Ascending aorta (tissue), 2 donors: ENCODE measurements at regions not wholly inside any gene's neighbourhood (a gene's known extent, or its start where the extent isn't known, plus 50 kb on each side); places are given as distances from the start of the nearest gene placed in this dataset.

Source experiments
- DNase-seq, 2 donors: peaks; one replicate each; pipeline ENCODE4 v3.0.0-alpha.2; 2019; ENCODE audit warnings: low spot score in 2 of 2
- H3K27ac ChIP-seq, 2 donors: fragments of 200-600 bp; sonication (generic); one replicate each; pipeline ENCODE4 v1.5.1; 2016 to 2017; ENCODE audit warnings: mild to moderate bottlenecking in 1 of 2
- H3K27me3 ChIP-seq: fragments of 200-600 bp; sonication (generic); one replicate; pipeline ENCODE4 v1.5.1; 2017
- H3K36me3 ChIP-seq, 2 donors: fragments of 200-600 bp; sonication (generic); one replicate each; pipeline ENCODE4 v1.5.1; 2016
- H3K4me1 ChIP-seq, 2 donors: fragments of 200-600 bp; sonication (generic); one replicate each; pipeline ENCODE4 v1.5.1; 2016 to 2017; ENCODE audit warnings: mild to moderate bottlenecking in 1 of 2
- H3K4me3 ChIP-seq, 2 donors: fragments of 200-600 bp; sonication (generic); one replicate each; pipeline ENCODE4 v1.5.1; 2016 to 2017; ENCODE audit warnings: mild to moderate bottlenecking in 1 of 2
- H3K9me3 ChIP-seq, 2 donors: fragments of 200-600 bp; sonication (generic); one replicate each; pipeline ENCODE4 v1.5.1; 2016
- CTCF ChIP-seq, 3 experiments: fragments of 200-600 bp in 2 of 3; fragments of 450-650 bp in 1 of 3; sonication (generic) in 2 of 3; IDR thresholded peaks; one replicate each; pipeline ENCODE4 v1.5.1; 2016 to 2019; ENCODE audit warnings: antibody characterized with exemption in 3 of 3, mild to moderate bottlenecking in 1 of 3, moderate library complexity in 1 of 3
- intact Hi-C: fragments of 100-400 bp; cut with DNase I; formaldehyde crosslinking; loops from one replicate; pipeline ENCODE4 v1.15.1; 2023

DNA sequence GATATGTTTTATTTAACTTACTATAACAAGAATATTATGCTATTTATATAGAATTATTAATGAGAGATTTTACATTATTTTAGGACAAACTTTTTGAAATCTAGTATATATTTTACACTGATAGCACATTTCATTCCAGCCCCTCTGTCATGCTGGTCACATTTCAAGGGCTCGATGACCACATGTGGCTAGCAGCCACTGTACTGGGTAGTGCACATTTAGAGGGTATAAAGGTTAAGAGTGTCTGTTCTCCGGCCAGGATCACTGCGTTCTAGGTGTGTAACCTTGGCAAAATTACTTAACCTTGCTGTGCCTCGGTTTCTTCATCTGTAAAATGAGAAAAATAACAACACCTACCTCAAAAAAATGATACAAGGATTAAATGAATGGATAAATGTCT is 87.2 kb upstream of the TNP1 start:
- no peaks in the 10 kb centered on the region for H3K27me3 ChIP-seq

GRCh38 chr2:216944733-216945132 is 84.9 kb upstream of the TNP1 start:
- Histone ChIP-seq H3K27me3 (no peaks in the 10 kb centered on the region), H3K27ac (no peak overlapping the region), H3K9me3 (no peaks in the 10 kb centered on the region), H3K36me3 (no peaks in the 10 kb centered on the region), H3K4me3 (no peak overlapping the region), H3K4me1 (no peaks in the 10 kb centered on the region)
- intact Hi-C loops = no loop called here
- TF ChIP-seq CTCF (IDR thresholded peaks at IDR 0.05) = no peak
- DNase-seq = no peak

More for the DNA sequence above, 87.2 kb upstream of the TNP1 start:
- no peak overlapping the region for H3K27ac ChIP-seq
- DNase-seq = no peak
- no peaks in the 10 kb centered on the region for H3K4me1 ChIP-seq
- no peak for TF ChIP-seq CTCF (IDR thresholded peaks at IDR 0.05)
- H3K4me3 ChIP-seq = no peak overlapping the region
- H3K36me3 ChIP-seq = no peaks in the 10 kb centered on the region
- H3K9me3 ChIP-seq = no peaks in the 10 kb centered on the region
- intact Hi-C loops = no loop called here

DNA sequence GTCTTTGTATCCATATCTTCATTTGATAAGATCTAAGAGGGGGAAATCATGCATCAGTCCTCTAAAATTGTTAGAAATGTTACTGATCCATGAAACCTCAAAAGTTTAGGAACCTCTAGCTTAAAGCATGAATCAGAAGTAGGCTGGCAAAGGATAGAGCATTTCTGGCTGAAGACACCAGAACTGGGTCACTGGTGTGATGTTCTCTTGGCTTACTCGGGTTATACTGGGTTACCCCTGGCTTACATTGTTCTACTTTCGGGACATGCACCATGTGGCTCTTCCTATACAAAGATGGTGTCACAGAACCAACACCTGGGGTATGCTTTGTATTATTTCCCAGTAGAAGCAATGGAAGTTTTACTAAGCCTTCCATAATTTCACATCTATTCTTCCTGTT is 83.2 kb upstream of the TNP1 start:
- no peaks in the 10 kb centered on the region for H3K36me3 ChIP-seq
- H3K27me3 ChIP-seq = no peaks in the 10 kb centered on the region
- no peaks in the 10 kb centered on the region for H3K9me3 ChIP-seq
- no peak for TF ChIP-seq CTCF (IDR thresholded peaks at IDR 0.05)
- no peak overlapping the region for H3K4me3 ChIP-seq
- no peaks in the 10 kb centered on the region for H3K4me1 ChIP-seq
- no peak overlapping the region for H3K27ac ChIP-seq
- intact Hi-C loops = no loop called here
- no peak for DNase-seq

DNA sequence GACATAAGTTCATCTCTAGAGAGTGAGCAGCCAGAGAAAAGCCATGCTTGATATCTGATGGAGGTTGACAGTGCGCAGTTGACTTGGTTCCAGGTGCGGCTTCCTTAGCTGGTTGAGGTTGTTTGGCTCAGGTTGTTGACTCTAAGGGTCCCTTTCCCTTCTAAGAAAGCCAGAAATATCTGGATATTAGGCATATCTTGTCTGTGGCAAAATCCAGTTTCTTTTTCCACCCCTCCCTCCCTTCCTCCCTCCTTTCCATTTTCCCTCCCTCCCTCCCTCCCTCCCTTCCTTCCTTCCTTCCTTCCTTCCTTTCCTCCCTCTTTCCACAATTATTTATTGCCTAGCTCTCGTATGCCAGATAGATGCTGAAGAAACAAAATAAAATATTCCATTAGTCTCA is 82.6 kb upstream of the TNP1 start:
- intact Hi-C loops = no loop called here
- Histone ChIP-seq H3K27me3 (no peaks in the 10 kb centered on the region), H3K27ac (no peak overlapping the region), H3K4me1 (no peaks in the 10 kb centered on the region), H3K36me3 (no peaks in the 10 kb centered on the region), H3K9me3 (no peaks in the 10 kb centered on the region), H3K4me3 (no peak overlapping the region)
- no peak for TF ChIP-seq CTCF (IDR thresholded peaks at IDR 0.05)
- no peak for DNase-seq

DNA sequence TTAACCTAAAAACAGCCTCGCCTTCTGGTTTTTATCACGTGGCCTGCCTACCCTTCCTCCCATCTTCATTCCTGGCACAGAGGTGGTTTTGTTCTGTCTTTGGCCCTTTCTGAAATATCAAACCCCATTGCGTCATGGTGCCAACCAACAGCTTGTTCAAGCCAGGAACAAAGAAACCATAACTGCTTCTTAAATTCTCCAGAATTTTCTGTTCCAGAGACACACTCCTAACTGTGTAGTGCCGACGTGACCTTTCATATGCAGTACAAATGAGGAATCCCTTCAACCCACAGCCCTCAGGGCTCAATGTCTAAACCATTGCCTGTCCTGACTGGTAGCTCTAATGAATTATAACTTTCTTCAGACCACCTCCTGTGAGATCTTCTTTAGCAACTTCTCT is 82.2 kb upstream of the TNP1 start:
- no peak for TF ChIP-seq CTCF (IDR thresholded peaks at IDR 0.05)
- H3K4me1 ChIP-seq = no peaks in the 10 kb centered on the region
- intact Hi-C loops = no loop called here

GRCh38 chr2:216936954-216937357 is 77.1 kb upstream of the TNP1 start:
- Histone ChIP-seq H3K27ac (no peak overlapping the region), H3K27me3 (no peaks in the 10 kb centered on the region), H3K9me3 (no peaks in the 10 kb centered on the region), H3K4me1 (no peaks in the 10 kb centered on the region), H3K4me3 (no peak overlapping the region), H3K36me3 (no peaks in the 10 kb centered on the region)
- no peak for TF ChIP-seq CTCF (IDR thresholded peaks at IDR 0.05)
- DNase-seq = no peak
- intact Hi-C loops = no loop called here

More for the DNA sequence above, 82.2 kb upstream of the TNP1 start:
- no peaks in the 10 kb centered on the region for H3K9me3 ChIP-seq
- H3K4me3 ChIP-seq = no peak overlapping the region
- H3K36me3 ChIP-seq = no peaks in the 10 kb centered on the region
- H3K27me3 ChIP-seq = no peaks in the 10 kb centered on the region
- DNase-seq = no peak
- H3K27ac ChIP-seq = no peak overlapping the region
